GM12878 (cell line): ENCODE measurements at regions not wholly inside any gene's neighbourhood (a gene's known extent, or its start where the extent isn't known, plus 50 kb on each side); places are given as distances from the start of the nearest gene placed in this dataset.

ENCODE experiments used
- ATAC-seq: fragments of 200-7000 bp; cut with Tn5 transposase; 3 replicates; pipeline ENCODE4 v1.9.1; 2020; ENCODE audit warnings: mild to moderate bottlenecking, moderate library complexity
- BruUV-seq: library from RNA; stranded (reverse); fragments of 400-500 nt; replicated peaks from 2 replicates; lab custom pipeline; 2021; lab: Mats Ljungman, UMichigan
- CTCF ChIA-PET: fragments of 300-600 bp; sonication (Branson Sonifier 250); formaldehyde crosslinking; extraction: SDS; loops from one replicate; lab custom pipeline; 2021; ENCODE audit warnings: inconsistent platforms; lab: Yijun Ruan, JAX
- POLR2A ChIA-PET: fragments of 350-600 bp; formaldehyde crosslinking; extraction: SDS; loops from one replicate; lab custom pipeline; 2021; ENCODE audit warnings: inconsistent platforms; lab: Charles Lee
- RAD21 ChIA-PET: fragments of 300-600 bp; sonication (Branson Sonifier 250); formaldehyde crosslinking; loops from one replicate; lab custom pipeline; 2023; ENCODE audit warnings: antibody characterized with exemption; ENCODE audit not compliant: unreplicated experiment; lab: Charles Lee
- SMC1A ChIA-PET: fragments of 300-600 bp; sonication (Branson Sonifier 250); formaldehyde crosslinking; loops from one replicate; lab custom pipeline; 2023; ENCODE audit not compliant: unreplicated experiment, uncharacterized antibody; lab: Charles Lee
- DNase-seq: peaks from one replicate; pipeline ENCODE4 v3.0.0-alpha.2; 2011; ENCODE audit warnings: low read depth, low spot score
- FAIRE-seq: peaks from 3 replicates; lab custom pipeline; 2011; peaks lifted over from hg19 to GRCh38; lab: Jason Lieb, UNC
- H2AFZ ChIP-seq: 2 replicates; pipeline ENCODE4 v1.6.0; 2011; ENCODE audit warnings: low read depth, low read length, control low read depth; ENCODE audit not compliant: control insufficient read depth
- H3K27ac ChIP-seq: 2 replicates; pipeline ENCODE4 v1.5.1; 2011; ENCODE audit warnings: control low read depth; ENCODE audit not compliant: control insufficient read depth, insufficient read depth
- H3K27me3 ChIP-seq, 2 experiments: replicated peaks in 1 of 2; 2 replicates each; pipeline versions ENCODE4 v1.6.0 to v1.6.1; 2011; ENCODE audit warnings: low read length in 1 of 2; ENCODE audit not compliant: control insufficient read depth in 2 of 2, insufficient read depth in 2 of 2
- H3K36me3 ChIP-seq, 2 experiments: 2 replicates each; pipeline ENCODE4 v1.5.1; 2011; ENCODE audit warnings: low read length in 1 of 2; ENCODE audit not compliant: control insufficient read depth in 2 of 2, insufficient read depth in 2 of 2
- H3K4me1 ChIP-seq: 2 replicates; pipeline ENCODE4 v1.6.1; 2011; ENCODE audit warnings: mild to moderate bottlenecking, low read length, moderate library complexity, mixed read lengths; ENCODE audit not compliant: control insufficient read depth, insufficient read depth
- H3K4me2 ChIP-seq: 2 replicates; pipeline ENCODE4 v1.6.0; 2011; ENCODE audit warnings: control low read depth; ENCODE audit not compliant: control insufficient read depth, insufficient read depth
- H3K4me3 ChIP-seq: fragments of 200-600 bp; sonication (generic); 2 replicates; pipeline ENCODE4 v1.5.1; 2016
- H3K79me2 ChIP-seq: 2 replicates; pipeline ENCODE4 v1.6.0; 2011; ENCODE audit warnings: low read length; ENCODE audit not compliant: control insufficient read depth, insufficient read depth
- H3K9ac ChIP-seq: 2 replicates; pipeline ENCODE4 v1.8.0; 2011; ENCODE audit warnings: low read length, control low read depth, mixed read lengths; ENCODE audit not compliant: control insufficient read depth, insufficient read depth
- H3K9me3 ChIP-seq: replicated peaks from 3 replicates; pipeline ENCODE4 v1.5.1; 2011; ENCODE audit warnings: mild to moderate bottlenecking, low read length; ENCODE audit not compliant: control insufficient read depth, insufficient read depth
- H4K20me1 ChIP-seq: 2 replicates; pipeline ENCODE4 v1.6.0; 2011; ENCODE audit not compliant: control insufficient read depth, insufficient read depth
- BHLHE40 ChIP-seq, 2 experiments: fragments of 450-650 bp in 1 of 2; IDR thresholded peaks; 2 replicates each; pipeline ENCODE4 v1.6.1; 2011 to 2017; ENCODE audit warnings: low read depth in 2 of 2, borderline replicate concordance in 1 of 2, improper control_type of control experiment in 1 of 2, low read length in 1 of 2, mild to moderate bottlenecking in 1 of 2
- CBFB ChIP-seq: IDR thresholded peaks from 2 replicates; pipeline ENCODE4 v1.6.1; 2016; ENCODE audit warnings: antibody characterized with exemption, low read depth
- CEBPB ChIP-seq, 2 experiments: fragments of 150-350 bp in 1 of 2; IDR thresholded peaks; 2 replicates each; pipeline ENCODE4 v1.6.1; 2012 to 2014; ENCODE audit warnings: low read depth in 2 of 2, low read length in 2 of 2, borderline replicate concordance in 1 of 2, inconsistent platforms in 1 of 2
- CHD2 ChIP-seq: IDR thresholded peaks from 2 replicates; pipeline ENCODE4 v1.6.1; 2011; ENCODE audit warnings: low read depth, low read length, improper control_type of control experiment, borderline replicate concordance
- EGR1 ChIP-seq, 2 experiments: IDR thresholded peaks; 1 replicate in 1 of 2; 2 replicates in 1 of 2; pipeline ENCODE4 v1.6.1; 2011 to 2012; ENCODE audit warnings: low read depth in 2 of 2, low read length in 2 of 2, borderline replicate concordance in 1 of 2, mild to moderate bottlenecking in 1 of 2, moderate library complexity in 1 of 2
- EZH2 ChIP-seq: IDR thresholded peaks from 2 replicates; pipeline ENCODE4 v1.6.1; 2012; ENCODE audit warnings: low read depth, mild to moderate bottlenecking, control low read depth, inconsistent platforms, low read length, borderline replicate concordance; ENCODE audit not compliant: control insufficient read depth
- GATAD2B ChIP-seq: fragments of 450-650 bp; conservative IDR thresholded peaks from 2 replicates; pipeline ENCODE4 v1.6.1; 2017; ENCODE audit warnings: low read depth, mild to moderate bottlenecking, moderate library complexity
- KAT2A ChIP-seq: conservative IDR thresholded peaks from 2 replicates; pipeline ENCODE4 v1.6.1; 2011; ENCODE audit warnings: low read depth, low read length; ENCODE audit not compliant: control insufficient read depth
- KLF5 ChIP-seq: fragments of 450-650 bp; IDR thresholded peaks from 2 replicates; pipeline ENCODE4 v1.6.1; 2014; ENCODE audit warnings: mild to moderate bottlenecking; ENCODE audit not compliant: partially characterized antibody
- MTA3 ChIP-seq: IDR thresholded peaks from 2 replicates; pipeline ENCODE4 v1.6.1; 2012; ENCODE audit warnings: low read length, inconsistent platforms, borderline replicate concordance
- NFYA ChIP-seq: IDR thresholded peaks from 2 replicates; pipeline ENCODE4 v1.6.1; 2011; ENCODE audit warnings: low read depth, mild to moderate bottlenecking, low read length, improper control_type of control experiment, borderline replicate concordance
- NKRF ChIP-seq: fragments of 450-650 bp; conservative IDR thresholded peaks from 2 replicates; pipeline ENCODE4 v1.6.1; 2017; ENCODE audit warnings: mild to moderate bottlenecking, moderate library complexity
- NRF1 ChIP-seq: conservative IDR thresholded peaks from 2 replicates; pipeline ENCODE4 v1.6.1; 2011; ENCODE audit warnings: mild to moderate bottlenecking, low read depth, low read length, improper control_type of control experiment
- RAD21 ChIP-seq: IDR thresholded peaks from 2 replicates; pipeline ENCODE4 v1.6.1; 2011; ENCODE audit warnings: mild to moderate bottlenecking, low read depth, low read length, moderate library complexity; ENCODE audit not compliant: insufficient read depth
- RB1 ChIP-seq: fragments of 450-650 bp; formaldehyde crosslinking; IDR thresholded peaks from 2 replicates; pipeline ENCODE4 v1.6.1; 2017; ENCODE audit warnings: mild to moderate bottlenecking, borderline replicate concordance
- RELA ChIP-seq: fragments of 450-650 bp; IDR thresholded peaks from 2 replicates; pipeline ENCODE4 v1.8.0; 2014; ENCODE audit warnings: borderline replicate concordance; ENCODE audit not compliant: partially characterized antibody
- SIN3A ChIP-seq: IDR thresholded peaks from 2 replicates; pipeline ENCODE4 v1.6.1; 2012; ENCODE audit warnings: low read depth, low read length, improper control_type of control experiment
- YY1 ChIP-seq: IDR thresholded peaks from 2 replicates; pipeline ENCODE4 v1.6.1; 2011; ENCODE audit warnings: low read depth, mild to moderate bottlenecking, low read length
- WGBS: methylation state at CpG from one replicate; pipeline ENCODE4 v1.1.6; 2016; ENCODE audit warnings: low lambda C conversion rate; ENCODE audit not compliant: insufficient replicate concordance, insufficient coverage; ENCODE audit errors: missing lambda C conversion rate; 5-methylcytosine and 5-hydroxymethylcytosine counted together
- in situ Hi-C: fragments of 300-500 bp; cut with MboI; formaldehyde crosslinking; loops from 9 replicates; pipeline ENCODE4 v1.14.3; 2018; ENCODE audit warnings: mixed read lengths
- intact Hi-C: fragments of 100-400 bp; cut with micrococcal nuclease; formaldehyde crosslinking; loops from one replicate; pipeline ENCODE4 v1.14.2; 2022; ENCODE audit not compliant: unreplicated experiment

GRCh38 chr18:1124495-1124894 is 219.8 kb downstream of the ADCYAP1 start:
- FAIRE-seq = no peak
- H3K9ac ChIP-seq = no peak overlapping the region
- no peaks in the 10 kb centered on the region for H3K79me2 ChIP-seq
- H3K4me2 ChIP-seq = no peak overlapping the region
- no peaks in the 10 kb centered on the region for H3K36me3 ChIP-seq
- BruUV-seq = no TSS peak
- no peaks in the 10 kb centered on the region for H4K20me1 ChIP-seq
- no peak for ATAC-seq
- no peaks in the 10 kb centered on the region for H3K9me3 ChIP-seq
- 58% methylated on average over 2 of the region's 2 CpGs for WGBS
- DNase-seq = no peak
- H3K4me3 ChIP-seq = no peak overlapping the region
- POLR2A ChIA-PET = interaction anchor here (0.6 kb wide), 1 partner anchor 20 kb away, joined by 3 read pairs; no protein-coding TSS in a partner anchor
- TF ChIP-seq CHD2 (no peak), EZH2 (no peak), CBFB (no peak), NFYA (no peak), RELA (no peak), SIN3A (no peak), EGR1 (IDR thresholded peaks at IDR 0.05; ENCODE audit: borderline replicate concordance in 1 of 2, low read depth in 2 of 2, low read length in 2 of 2) (no peak), RAD21 (no peak), KLF5 (no peak), NKRF (no peak), YY1 (no peak), MTA3 (no peak), BHLHE40 (IDR thresholded peaks at IDR 0.05; ENCODE audit: borderline replicate concordance in 1 of 2, low read depth in 2 of 2, low read length in 1 of 2) (no peak), RB1 (no peak), CEBPB (IDR thresholded peaks at IDR 0.05; ENCODE audit: borderline replicate concordance in 1 of 2, low read depth in 2 of 2, low read length in 2 of 2) (no peak), KAT2A (no peak), GATAD2B (no peak), NRF1 (no peak)
- TF ChIP-seq, all 136 proteins: peak for 0
- SMC1A ChIA-PET = interaction anchor here (0.5 kb wide), 1 partner anchor 209 kb away, joined by 3 read pairs; no protein-coding TSS in a partner anchor
- no peaks in the 10 kb centered on the region for H3K27me3 ChIP-seq
- in situ Hi-C loops (no loop called here), intact Hi-C loops (no loop called here)
- CTCF ChIA-PET = no interaction called here
- RAD21 ChIA-PET = no interaction called here
- H3K27ac ChIP-seq = no peak overlapping the region
- no peaks in the 10 kb centered on the region for H3K4me1 ChIP-seq
- no peak overlapping the region for H2AFZ ChIP-seq
